ENCODE measurements at regions not wholly inside any gene's neighbourhood (a gene's known extent, or its start where the extent isn't known, plus 50 kb on each side); places are given as distances from the start of the nearest gene placed in this dataset.

GRCh38 chr18:10055125-10055750, 141.4 kb downstream of the VAPA start:
- TF ChIP-seq CTCF (IDR thresholded peaks at IDR 0.05; ENCODE audit: insufficient read depth, low read depth, low read length) (no peak), EZH2 (IDR thresholded peaks at IDR 0.05; ENCODE audit: insufficient read depth, low read length) (no peak)

Measured in astrocyte (in vitro differentiated cells and primary cell).